Lower leg skin (tissue), 3 donors: ENCODE measurements at regions not wholly inside any gene's neighbourhood (a gene's known extent, or its start where the extent isn't known, plus 50 kb on each side); places are given as distances from the start of the nearest gene placed in this dataset.

Source experiments
- CTCF ChIP-seq, 3 donors: fragments of 450-650 bp; IDR thresholded peaks; one replicate each; pipeline ENCODE4 v1.5.1; 2016; ENCODE audit warnings: antibody characterized with exemption in 3 of 3, mild to moderate bottlenecking in 3 of 3, moderate library complexity in 2 of 3
- POLR2A ChIP-seq, 2 donors: fragments of 450-650 bp; IDR thresholded peaks; one replicate each; pipeline ENCODE4 v1.6.1; 2016 to 2017; ENCODE audit warnings: antibody characterized with exemption in 2 of 2, mild to moderate bottlenecking in 1 of 2, moderate library complexity in 1 of 2

GRCh38 chr12:75959060-75959459 lies 72.5 kb downstream of the PHLDA1 start:
- TF ChIP-seq CTCF (IDR thresholded peaks at IDR 0.05) (no peak), POLR2A (IDR thresholded peaks at IDR 0.05) (no peak)
